ENCODE measurements at regions not wholly inside any gene's neighbourhood (a gene's known extent, or its start where the extent isn't known, plus 50 kb on each side); places are given as distances from the start of the nearest gene placed in this dataset.
"Not testable (repeated sequence)": the region's sequence is repeated elsewhere in the genome, so short reads cannot be mapped to it uniquely, and the experiment has no call there.

GRCh38 chr6:97456070-97456469 lies 173.1 kb upstream of the MMS22L start:
- DNase-seq, result no peak

GRCh38 chr6:97459535-97459934 lies 176.5 kb upstream of the MMS22L start:
- no peak for DNase-seq

- DNase-seq, result no peak
Measured at GRCh38 chr6:97459986-97460385, 177.0 kb upstream of the MMS22L start.

- no peak for DNase-seq
Measured at GRCh38 chr6:97460394-97461080, 177.5 kb upstream of the MMS22L start.

GRCh38 chr6:97461218-97461617 lies 178.2 kb upstream of the MMS22L start:
- no peak for DNase-seq

GRCh38 chr6:97462031-97462430 lies 179.0 kb upstream of the MMS22L start:
- no peak for DNase-seq

GRCh38 chr6:97462938-97463598 lies 180.1 kb upstream of the MMS22L start:
- no peak for DNase-seq

- DNase-seq, result no peak
Measured at GRCh38 chr6:97465877-97466561, 183.0 kb upstream of the MMS22L start.

- no peak for DNase-seq
Measured at GRCh38 chr6:97468981-97469380, 186.0 kb upstream of the MMS22L start.

GRCh38 chr6:97469451-97469850 lies 186.4 kb upstream of the MMS22L start:
- DNase-seq, result no peak

GRCh38 chr6:97470322-97470721 lies 187.3 kb upstream of the MMS22L start:
- DNase-seq, result no peak

- DNase-seq, result no peak
Measured at GRCh38 chr6:97473979-97474378, 191.0 kb upstream of the MMS22L start.

- peak; percentile 46 for DNase-seq
Measured at GRCh38 chr6:97497713-97498331, 214.8 kb upstream of the MMS22L start.

GRCh38 chr6:97501853-97502252 lies 218.8 kb upstream of the MMS22L start:
- DNase-seq, result no peak

GRCh38 chr6:97508646-97509045 lies 225.6 kb upstream of the MMS22L start:
- DNase-seq, result no peak

GRCh38 chr6:97513260-97513659 lies 230.2 kb upstream of the MMS22L start:
- DNase-seq, result not testable (repeated sequence)

GRCh38 chr6:97524811-97525210 lies 241.8 kb upstream of the MMS22L start:
- no peak for DNase-seq

GRCh38 chr6:97535800-97536199 lies 252.8 kb upstream of the MMS22L start:
- DNase-seq, result no peak

GRCh38 chr6:97548354-97548753 lies 265.3 kb upstream of the MMS22L start:
- no peak for DNase-seq

- no peak for DNase-seq
Measured at GRCh38 chr6:97557355-97557754, 274.3 kb upstream of the MMS22L start.

GRCh38 chr6:97563529-97563928 lies 280.5 kb upstream of the MMS22L start:
- DNase-seq, result no peak

- no peak for DNase-seq
Measured at GRCh38 chr6:97572943-97573342, 289.9 kb upstream of the MMS22L start.

- DNase-seq, result no peak
Measured at GRCh38 chr6:97586344-97586743, 303.3 kb upstream of the MMS22L start.

GRCh38 chr6:97591955-97592354 lies 308.9 kb upstream of the MMS22L start:
- DNase-seq, result no peak
